ENCODE measurements at regions not wholly inside any gene's neighbourhood (a gene's known extent, or its start where the extent isn't known, plus 50 kb on each side); places are given as distances from the start of the nearest gene placed in this dataset.
A peak's percentile ranks its signal among the peaks of the same experiment; 100 is the strongest.

DNA sequence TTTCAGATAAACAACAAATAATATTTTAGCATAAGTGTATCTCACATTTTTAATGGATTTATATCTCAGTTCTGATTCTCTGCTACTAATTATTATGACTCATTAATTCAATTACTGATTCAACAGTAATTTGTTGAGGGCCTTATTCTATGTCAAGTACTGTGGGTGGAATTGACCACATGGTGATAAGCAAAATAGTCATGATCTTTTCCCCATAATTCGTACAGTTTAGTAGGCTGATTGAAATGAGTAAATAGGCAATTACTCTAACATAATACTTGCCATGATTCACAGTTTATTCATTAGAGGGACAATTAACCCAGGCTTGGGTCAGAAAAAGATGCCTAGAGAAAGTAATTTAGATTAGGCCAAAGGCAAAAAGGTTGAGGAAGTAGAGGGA, 60.9 kb upstream of the SLC4A7 start (continued):
- TF ChIP-seq RFXANK (CRISPR knock-in tag; IDR thresholded peaks at IDR 0.05) (no peak), REL (CRISPR knock-in tag; conservative IDR thresholded peaks at IDR 0.05) (no peak), ZNF720 (CRISPR knock-in tag; IDR thresholded peaks at IDR 0.05) (no peak), MIXL1 (CRISPR knock-in tag; IDR thresholded peaks at IDR 0.05) (no peak)

DNA sequence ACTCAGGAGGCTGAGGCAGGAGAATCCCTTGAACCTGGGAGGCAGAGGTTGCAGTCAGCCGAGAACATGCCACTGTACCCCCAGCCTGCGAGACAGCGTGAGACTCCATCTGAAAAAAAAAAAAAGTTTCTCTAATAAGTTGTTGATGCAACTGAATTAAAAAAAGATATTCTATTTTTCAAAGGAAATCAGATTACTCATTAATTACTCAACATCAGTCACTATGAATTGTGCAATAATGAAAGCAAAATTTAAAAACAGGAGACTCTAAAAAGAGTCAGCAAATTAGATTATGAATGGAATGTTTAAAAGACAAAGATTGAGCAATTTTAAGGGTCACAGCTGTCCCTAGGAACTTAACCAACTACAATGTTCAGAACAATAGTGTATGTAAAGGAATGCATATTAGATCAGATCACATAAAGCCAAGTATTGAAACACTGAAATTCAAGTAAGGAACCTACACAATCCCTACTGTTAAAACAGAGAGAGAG, 60.2 kb upstream of the SLC4A7 start:
- Histone ChIP-seq H3K9ac (ENCODE audit: insufficient read depth, low read depth, low read length) (no peak overlapping the region), H2AFZ (ENCODE audit: low read length) (no peak overlapping the region), H3K9me3 (ENCODE audit: low read length) (no peaks in the 10 kb centered on the region), H3K27ac (ENCODE audit: extremely low read length, insufficient read depth, low read length) (no peak overlapping the region), H3K4me1 (ENCODE audit: insufficient read depth, low read length) (no peaks in the 10 kb centered on the region), H4K20me1 (ENCODE audit: insufficient read depth, low read length) (no peaks in the 10 kb centered on the region), H3K27me3 (ENCODE audit: control insufficient read depth in 1 of 2, insufficient read depth in 2 of 2, low read length in 2 of 2) (no peaks in the 10 kb centered on the region), H3K4me3 (replicated peaks in 1 of 3; ENCODE audit: insufficient read depth in 1 of 3, low read depth in 2 of 3, low read length in 3 of 3) (no peak overlapping the region), H3K36me3 (replicated peaks in 1 of 2; ENCODE audit: control insufficient read depth in 1 of 2, insufficient read depth in 2 of 2, low read length in 2 of 2) (no peaks in the 10 kb centered on the region), H3K79me2 (ENCODE audit: insufficient read depth, low read length) (no peaks in the 10 kb centered on the region), H3K4me2 (ENCODE audit: low read depth, low read length) (no peak overlapping the region)
- CTCF ChIA-PET (ENCODE audit: low intra/inter-chr PET ratio, low total read pairs), result no interaction called here
- 61% methylated on average over 3 of the region's 3 CpGs for WGBS (ENCODE audit: low lambda C conversion rate)
- DNase-seq (ENCODE audit: low spot score), result no peak
- FAIRE-seq, result no peak
- peak; percentile 49 for TF ChIP-seq CEBPG (CRISPR knock-in tag; IDR thresholded peaks at IDR 0.05)
- no peak for TF ChIP-seq ZNF598 (CRISPR knock-in tag; IDR thresholded peaks at IDR 0.05; ENCODE audit: borderline replicate concordance)
- TF ChIP-seq CEBPB (IDR thresholded peaks at IDR 0.05; ENCODE audit: borderline replicate concordance, low read depth, low read length), result peak; percentile 63; the same call in 1 of the 2 replicates
- in situ Hi-C loops (cut with HindIII; ENCODE audit: extremely low pct_ligation_motif_present, low pct_unique_long_range_greater_than_20kb) (no loop called here), intact Hi-C loops (cut with micrococcal nuclease; ENCODE audit: unreplicated experiment) (no loop called here)
- POLR2A ChIA-PET, result no interaction called here
- ATAC-seq, result no peak
- no TSS peak for BruUV-seq (replicated peaks)

- H3K79me2 ChIP-seq (ENCODE audit: insufficient read depth, low read length), result no peaks in the 10 kb centered on the region
- TF ChIP-seq ZNF691 (CRISPR knock-in tag; IDR thresholded peaks at IDR 0.05; ENCODE audit: borderline replicate concordance, low read depth), result no peak
- TF ChIP-seq, protein P1, sequence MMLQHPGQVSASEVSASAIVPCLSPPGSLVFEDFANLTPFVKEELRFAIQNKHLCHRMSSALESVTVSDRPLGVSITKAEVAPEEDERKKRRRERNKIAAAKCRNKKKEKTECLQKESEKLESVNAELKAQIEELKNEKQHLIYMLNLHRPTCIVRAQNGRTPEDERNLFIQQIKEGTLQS (CRISPR knock-in tag; IDR thresholded peaks at IDR 0.05), result no peak
- TF ChIP-seq ZNF124 (CRISPR knock-in tag; IDR thresholded peaks at IDR 0.05), result no peak
- TF ChIP-seq, protein P2, sequence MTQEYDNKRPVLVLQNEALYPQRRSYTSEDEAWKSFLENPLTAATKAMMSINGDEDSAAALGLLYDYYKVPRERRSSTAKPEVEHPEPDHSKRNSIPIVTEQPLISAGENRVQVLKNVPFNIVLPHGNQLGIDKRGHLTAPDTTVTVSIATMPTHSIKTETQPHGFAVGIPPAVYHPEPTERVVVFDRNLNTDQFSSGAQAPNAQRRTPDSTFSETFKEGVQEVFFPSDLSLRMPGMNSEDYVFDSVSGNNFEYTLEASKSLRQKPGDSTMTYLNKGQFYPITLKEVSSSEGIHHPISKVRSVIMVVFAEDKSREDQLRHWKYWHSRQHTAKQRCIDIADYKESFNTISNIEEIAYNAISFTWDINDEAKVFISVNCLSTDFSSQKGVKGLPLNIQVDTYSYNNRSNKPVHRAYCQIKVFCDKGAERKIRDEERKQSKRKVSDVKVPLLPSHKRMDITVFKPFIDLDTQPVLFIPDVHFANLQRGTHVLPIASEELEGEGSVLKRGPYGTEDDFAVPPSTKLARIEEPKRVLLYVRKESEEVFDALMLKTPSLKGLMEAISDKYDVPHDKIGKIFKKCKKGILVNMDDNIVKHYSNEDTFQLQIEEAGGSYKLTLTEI (CRISPR knock-in tag; conservative IDR thresholded peaks at IDR 0.05), result no peak
- no peak for TF ChIP-seq ZC3H13 (CRISPR knock-in tag; IDR thresholded peaks at IDR 0.05)
- TF ChIP-seq, protein P3, sequence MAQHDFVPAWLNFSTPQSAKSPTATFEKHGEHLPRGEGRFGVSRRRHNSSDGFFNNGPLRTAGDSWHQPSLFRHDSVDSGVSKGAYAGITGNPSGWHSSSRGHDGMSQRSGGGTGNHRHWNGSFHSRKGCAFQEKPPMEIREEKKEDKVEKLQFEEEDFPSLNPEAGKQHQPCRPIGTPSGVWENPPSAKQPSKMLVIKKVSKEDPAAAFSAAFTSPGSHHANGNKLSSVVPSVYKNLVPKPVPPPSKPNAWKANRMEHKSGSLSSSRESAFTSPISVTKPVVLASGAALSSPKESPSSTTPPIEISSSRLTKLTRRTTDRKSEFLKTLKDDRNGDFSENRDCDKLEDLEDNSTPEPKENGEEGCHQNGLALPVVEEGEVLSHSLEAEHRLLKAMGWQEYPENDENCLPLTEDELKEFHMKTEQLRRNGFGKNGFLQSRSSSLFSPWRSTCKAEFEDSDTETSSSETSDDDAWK (CRISPR knock-in tag; IDR thresholded peaks at IDR 0.05), result no peak
- no peak for TF ChIP-seq HHEX (CRISPR knock-in tag; IDR thresholded peaks at IDR 0.05)
- no peak for TF ChIP-seq ZNF607 (CRISPR knock-in tag; IDR thresholded peaks at IDR 0.05; ENCODE audit: borderline replicate concordance)
- no peak for TF ChIP-seq REPIN1 (CRISPR knock-in tag; IDR thresholded peaks at IDR 0.05; ENCODE audit: borderline replicate concordance, low read depth)
Observed at GRCh38 chr3:27542476-27542875, 58.3 kb upstream of the SLC4A7 start.

More at GRCh38 chr3:27542476-27542875, 58.3 kb upstream of the SLC4A7 start:
- 47% methylated on average over 5 of the region's 5 CpGs for WGBS (ENCODE audit: low lambda C conversion rate)
- Histone ChIP-seq H3K27ac (ENCODE audit: extremely low read length, insufficient read depth, low read length) (no peak overlapping the region), H3K9me3 (ENCODE audit: low read length) (no peaks in the 10 kb centered on the region), H2AFZ (ENCODE audit: low read length) (no peak overlapping the region), H3K36me3 (replicated peaks in 1 of 2; ENCODE audit: control insufficient read depth in 1 of 2, insufficient read depth in 2 of 2, low read length in 2 of 2) (no peaks in the 10 kb centered on the region), H4K20me1 (ENCODE audit: insufficient read depth, low read length) (no peaks in the 10 kb centered on the region), H3K4me1 (ENCODE audit: insufficient read depth, low read length) (no peaks in the 10 kb centered on the region), H3K4me3 (replicated peaks in 1 of 3; ENCODE audit: insufficient read depth in 1 of 3, low read depth in 2 of 3, low read length in 3 of 3) (no peak overlapping the region), H3K27me3 (ENCODE audit: control insufficient read depth in 1 of 2, insufficient read depth in 2 of 2, low read length in 2 of 2) (no peaks in the 10 kb centered on the region), H3K9ac (ENCODE audit: insufficient read depth, low read depth, low read length) (no peak overlapping the region), H3K4me2 (ENCODE audit: low read depth, low read length) (no peak overlapping the region)
- intact Hi-C loops (cut with micrococcal nuclease; ENCODE audit: unreplicated experiment) (no loop called here), in situ Hi-C loops (cut with HindIII; ENCODE audit: extremely low pct_ligation_motif_present, low pct_unique_long_range_greater_than_20kb) (no loop called here)
- FAIRE-seq (no peak), ATAC-seq (no peak; the same call in 2 of the 3 replicates), DNase-seq (ENCODE audit: low spot score) (no peak)
- no TSS peak for BruUV-seq (replicated peaks)
- POLR2A ChIA-PET, result no interaction called here
- CTCF ChIA-PET (ENCODE audit: low intra/inter-chr PET ratio, low total read pairs), result no interaction called here
